ENCODE measurements at regions not wholly inside any gene's neighbourhood (a gene's known extent, or its start where the extent isn't known, plus 50 kb on each side); places are given as distances from the start of the nearest gene placed in this dataset.

- Histone ChIP-seq H4K5ac (ENCODE audit: insufficient read length, low read depth, low read length) (no peak overlapping the region), H3K23me2 (ENCODE audit: low read depth, low read length) (no peaks in the 10 kb centered on the region), H2AK5ac (ENCODE audit: low read depth, low read length) (no peak overlapping the region), H2BK15ac (ENCODE audit: low read length) (no peak overlapping the region), H4K20me1 (replicated peaks in 1 of 2; ENCODE audit: control insufficient read depth in 1 of 2, insufficient read depth in 2 of 2, low read length in 2 of 2) (peaks cover 0 to 3% of the 10 kb centered on the region in 2 experiments), H2BK120ac (replicated peaks; ENCODE audit: low read depth, low read length) (no peak overlapping the region), H3K4me3 (ENCODE audit: extremely low read depth in 1 of 4, insufficient read depth in 2 of 4, low read depth in 3 of 4, low read length in 4 of 4) (no peak overlapping the region), H3K9me3 (ENCODE audit: insufficient read depth in 2 of 2, low read depth in 1 of 2, low read length in 1 of 2) (peaks cover 0 to 8% of the 10 kb centered on the region in 2 experiments; a peak in 1 of 4 replicates), H3K27ac (ENCODE audit: low read depth, low read length) (no peak overlapping the region), H3K4ac (replicated peaks; ENCODE audit: insufficient read length, low read depth, low read length) (no peak overlapping the region), H3K79me2 (ENCODE audit: control insufficient read depth in 1 of 2, insufficient read depth in 2 of 2, low read length in 2 of 2) (no peaks in the 10 kb centered on the region), H3K27me3 (replicated peaks in 1 of 4; ENCODE audit: control insufficient read depth in 3 of 4, extremely low read depth in 1 of 4, insufficient read depth in 3 of 4, low read length in 3 of 4) (peaks cover 0 to 1% (median 0%) of the 10 kb centered on the region in 4 experiments; a peak in 1 of 7 replicates), H3K36me3 (ENCODE audit: control insufficient read depth in 2 of 4, insufficient read depth in 4 of 4, low read length in 3 of 4) (no peaks in the 10 kb centered on the region), H2BK20ac (ENCODE audit: low read length) (no peak overlapping the region), H3K79me1 (ENCODE audit: low read depth, low read length) (no peaks in the 10 kb centered on the region), H3K9ac (replicated peaks in 1 of 4; ENCODE audit: extremely low read depth in 1 of 4, low read depth in 3 of 4, low read length in 3 of 4) (no peak overlapping the region), H2AFZ (ENCODE audit: low read length) (no peak overlapping the region), H3K23ac (ENCODE audit: insufficient read length) (no peak overlapping the region), H3K56ac (replicated peaks; ENCODE audit: insufficient read length, low read depth, low read length) (no peak overlapping the region), H4K91ac (replicated peaks; ENCODE audit: insufficient read length, low read length) (no peak overlapping the region), H2BK12ac (ENCODE audit: low read depth, low read length) (no peak overlapping the region), H3K4me1 (replicated peaks in 1 of 4; ENCODE audit: control insufficient read depth in 3 of 4, insufficient read depth in 4 of 4, low read length in 3 of 4) (no peaks in the 10 kb centered on the region), H4K8ac (ENCODE audit: extremely low read depth, insufficient read depth, low read length) (no peak overlapping the region), H2BK5ac (ENCODE audit: low read depth, low read length) (no peak overlapping the region), H3K14ac (ENCODE audit: insufficient read length) (no peak overlapping the region), H3K4me2 (ENCODE audit: insufficient read depth in 1 of 2, low read depth in 2 of 2, low read length in 2 of 2) (no peak overlapping the region), H3K18ac (ENCODE audit: extremely low read depth, low read length) (no peak overlapping the region)
- ChIA-PET POLR2A (ENCODE audit: partially characterized antibody) (no interaction called here), CTCF (ENCODE audit: partially characterized antibody) (no interaction called here)
- DNase-seq (ENCODE audit: low read depth in 1 of 2, low spot score in 2 of 2) (no peak), FAIRE-seq (no peak)
- WGBS, 2 experiments (ENCODE audit: extremely low coverage in 1 of 2, insufficient coverage in 1 of 2, insufficient read length in 1 of 2, insufficient replicate concordance in 2 of 2, low coverage in 1 of 2, low lambda C conversion rate in 2 of 2, missing lambda C conversion rate in 1 of 2) = 97% methylated on average over 16 of the region's 18 CpGs; no CpG with 5 or more reads in 1 of the 2 experiments
- TF ChIP-seq ZNF274 (IDR thresholded peaks at IDR 0.05; ENCODE audit: borderline replicate concordance, extremely low read depth, low read length) (no peak), KDM4A (IDR thresholded peaks at IDR 0.05; ENCODE audit: low read depth, low read length, severe bottlenecking) (no peak), SIRT6 (IDR thresholded peaks at IDR 0.05; ENCODE audit: low read length) (no peak), POLR2AphosphoS5 (IDR thresholded peaks at IDR 0.05; ENCODE audit: low read depth, low read length) (no peak), PHF8 (conservative IDR thresholded peaks at IDR 0.05; ENCODE audit: low read depth, low read length) (no peak), HDAC2 (IDR thresholded peaks at IDR 0.05; ENCODE audit: borderline replicate concordance in 1 of 2, low read depth in 2 of 2, low read length in 2 of 2) (no peak), TAF1 (IDR thresholded peaks at IDR 0.05; ENCODE audit: low read depth, low read length) (no peak), RNF2 (IDR thresholded peaks at IDR 0.05; ENCODE audit: borderline replicate concordance, low read depth, low read length, missing control alignments, poor library complexity, severe bottlenecking) (no peak), GABPA (IDR thresholded peaks at IDR 0.05; ENCODE audit: borderline replicate concordance, insufficient read depth, low read length) (no peak), SIN3A (conservative IDR thresholded peaks at IDR 0.05 in 1 of 2, IDR thresholded peaks at IDR 0.05 in 1 of 2; ENCODE audit: low read depth in 1 of 2, low read length in 2 of 2) (no peak), YY1 (IDR thresholded peaks at IDR 0.05; ENCODE audit: low read depth, low read length) (no peak), RBBP5 (IDR thresholded peaks at IDR 0.05; ENCODE audit: borderline replicate concordance, low read depth, low read length) (no peak), TEAD4 (IDR thresholded peaks at IDR 0.05; ENCODE audit: low read depth, low read length) (no peak), RXRA (IDR thresholded peaks at IDR 0.05; ENCODE audit: insufficient read depth, low read depth, low read length) (no peak)
Measured at GRCh38 chr6:126258150-126258549, 81.8 kb upstream of the CENPW start.

Data from H1 (cell line).